ENCODE measurements at regions not wholly inside any gene's neighbourhood (a gene's known extent, or its start where the extent isn't known, plus 50 kb on each side); places are given as distances from the start of the nearest gene placed in this dataset.

- no CpG with 5 or more reads among the region's 3 CpGs for WGBS (ENCODE audit: extremely low coverage, insufficient read length, low lambda C conversion rate)
- H3K9ac ChIP-seq (ENCODE audit: extremely low read depth, insufficient read length, low read length), result no peak overlapping the region
- no peak overlapping the region for H3K27ac ChIP-seq (ENCODE audit: insufficient read length, low read depth, low read length)
- Mint-ChIP-seq H3K36me3 (ENCODE audit: insufficient read depth in 1 of 3, low read depth in 3 of 3) (peaks cover 0 to 4% (median 0%) of the 10 kb centered on the region in 3 experiments; a peak in 1 of 7 replicates), H3K27me3 (ENCODE audit: low read depth) (peaks cover 1% of the 10 kb centered on the region), H3K4me3 (no peak overlapping the region), H3K9me3 (peaks cover 10 to 29% of the 10 kb centered on the region in 2 experiments), H3K4me1 (no peaks in the 10 kb centered on the region), H3K27ac (no peak overlapping the region)
- no peaks in the 10 kb centered on the region for H3K79me1 ChIP-seq (ENCODE audit: insufficient read depth, low read depth, low read length, poor library complexity, severe bottlenecking)
- H4K5ac ChIP-seq (ENCODE audit: insufficient read length, low read depth, low read length), result no peak overlapping the region
- DNase-seq, result no peak
- H3K23ac ChIP-seq (ENCODE audit: insufficient read length, low read depth, low read length), result no peak overlapping the region
- no peak overlapping the region for H4K8ac ChIP-seq (replicated peaks; ENCODE audit: insufficient read length, low read depth, low read length)
- TF ChIP-seq CTCF (conservative IDR thresholded peaks at IDR 0.05), result no peak
- H2AFZ ChIP-seq (ENCODE audit: low read length), result no peak overlapping the region
- no peaks in the 10 kb centered on the region for H4K20me1 ChIP-seq (ENCODE audit: control insufficient read depth, insufficient read depth, insufficient read length)
- no peak overlapping the region for H2BK120ac ChIP-seq (ENCODE audit: low read depth, low read length, poor library complexity, severe bottlenecking)
- no peak overlapping the region for H2BK12ac ChIP-seq (ENCODE audit: insufficient read length, low read depth, low read length)
- no peak overlapping the region for H3T11ph ChIP-seq (ENCODE audit: low read length)
- no peaks in the 10 kb centered on the region for H3K79me2 ChIP-seq (ENCODE audit: insufficient read depth, low read length)
- no peak overlapping the region for H2AK5ac ChIP-seq (ENCODE audit: insufficient read length, low read length)
- no peak overlapping the region for H3K4me2 ChIP-seq (ENCODE audit: insufficient read depth, insufficient read length, low read length)
- H3K18ac ChIP-seq (ENCODE audit: insufficient read length, low read depth, low read length), result no peak overlapping the region
- H4K91ac ChIP-seq (ENCODE audit: insufficient read length, low read depth, low read length), result no peak overlapping the region
- H2BK20ac ChIP-seq (ENCODE audit: low read depth, low read length, poor library complexity, severe bottlenecking), result no peak overlapping the region
- H2BK15ac ChIP-seq (ENCODE audit: low read depth, low read length), result no peak overlapping the region
- no peak overlapping the region for H3K4ac ChIP-seq (ENCODE audit: low read depth, low read length)
- H3K27me3 ChIP-seq (ENCODE audit: insufficient read depth, low read length), result no peaks in the 10 kb centered on the region
- H3K23me2 ChIP-seq (ENCODE audit: insufficient read length, low read depth, low read length, poor library complexity, severe bottlenecking), result no peaks in the 10 kb centered on the region
- H3K9me3 ChIP-seq (ENCODE audit: control insufficient read depth, low read depth, low read length), result no peaks in the 10 kb centered on the region
- H2BK5ac ChIP-seq (ENCODE audit: insufficient read length, low read length), result no peak overlapping the region
- H3K14ac ChIP-seq (ENCODE audit: insufficient read depth, low read length), result no peak overlapping the region
- H3K56ac ChIP-seq (ENCODE audit: insufficient read length, low read depth, low read length), result no peak overlapping the region
- H3K4me1 ChIP-seq (ENCODE audit: insufficient read depth, low read length), result no peaks in the 10 kb centered on the region
These were observed 358.2 kb downstream of the SQOR start for GRCh38 chr15:45993072-45993471.

Data from H9 (cell line).